GM23248 (cell line): ENCODE measurements at regions not wholly inside any gene's neighbourhood (a gene's known extent, or its start where the extent isn't known, plus 50 kb on each side); places are given as distances from the start of the nearest gene placed in this dataset.

Experiments used
- DNase-seq: peaks from one replicate; pipeline ENCODE4 v3.0.0-alpha.2; 2015
- H2AFZ ChIP-seq: fragments of 200-600 bp; sonication (generic); 2 replicates; pipeline ENCODE4 v1.6.1; 2016; ENCODE audit warnings: antibody characterized with exemption
- H3F3A ChIP-seq: fragments of 200-600 bp; sonication (generic); 2 replicates; pipeline ENCODE4 v1.6.1; 2016; ENCODE audit warnings: mild to moderate bottlenecking, antibody characterized with exemption, mixed run types; ENCODE audit not compliant: insufficient read depth
- H3K27ac ChIP-seq: fragments of 200-600 bp; sonication (generic); 2 replicates; pipeline ENCODE4 v1.5.1; 2016; ENCODE audit warnings: mild to moderate bottlenecking
- H3K27me3 ChIP-seq: fragments of 200-600 bp; sonication (generic); replicated peaks from 2 replicates; pipeline ENCODE4 v1.6.1; 2016; ENCODE audit warnings: mild to moderate bottlenecking; ENCODE audit not compliant: insufficient read depth
- H3K36me3 ChIP-seq: fragments of 200-600 bp; sonication (generic); 2 replicates; pipeline ENCODE4 v1.6.1; 2016; ENCODE audit warnings: low read depth, mild to moderate bottlenecking
- H3K4me1 ChIP-seq: fragments of 200-600 bp; sonication (generic); 2 replicates; pipeline ENCODE4 v1.6.1; 2016; ENCODE audit warnings: mild to moderate bottlenecking; ENCODE audit not compliant: insufficient read depth
- H3K4me2 ChIP-seq: fragments of 200-600 bp; sonication (generic); one replicate; pipeline ENCODE4 v1.6.1; 2016; ENCODE audit warnings: mild to moderate bottlenecking; ENCODE audit not compliant: unreplicated experiment
- H3K4me3 ChIP-seq: fragments of 200-600 bp; sonication (generic); 2 replicates; pipeline ENCODE4 v1.5.1; 2016; ENCODE audit warnings: mild to moderate bottlenecking
- H3K79me2 ChIP-seq: fragments of 200-600 bp; sonication (generic); 2 replicates; pipeline ENCODE4 v1.6.1; 2016; ENCODE audit warnings: mild to moderate bottlenecking; ENCODE audit not compliant: insufficient read depth
- H3K9ac ChIP-seq: fragments of 200-600 bp; sonication (generic); 2 replicates; pipeline ENCODE4 v1.6.1; 2016; ENCODE audit warnings: mild to moderate bottlenecking
- H3K9me2 ChIP-seq: fragments of 200-600 bp; sonication (generic); 2 replicates; pipeline ENCODE4 v1.6.1; 2016; ENCODE audit warnings: mixed run types, mild to moderate bottlenecking, moderate library complexity; ENCODE audit not compliant: insufficient read depth
- H3K9me3 ChIP-seq: fragments of 200-600 bp; sonication (generic); one replicate; pipeline ENCODE4 v1.6.1; 2017; ENCODE audit warnings: low read depth
- H4K20me1 ChIP-seq: fragments of 200-600 bp; sonication (generic); 2 replicates; pipeline ENCODE4 v1.6.0; 2016; ENCODE audit not compliant: insufficient read depth
- EZH2 ChIP-seq: fragments of 200-600 bp; sonication (generic); IDR thresholded peaks from 2 replicates; pipeline ENCODE4 v1.6.1; 2018; ENCODE audit warnings: antibody characterized with exemption, mild to moderate bottlenecking; ENCODE audit not compliant: insufficient read depth, poor library complexity, severe bottlenecking
- EZH2phosphoT487 ChIP-seq: fragments of 200-600 bp; sonication (generic); IDR thresholded peaks from 2 replicates; pipeline ENCODE4 v1.6.1; 2018; ENCODE audit warnings: antibody characterized with exemption, moderate library complexity, mild to moderate bottlenecking, low read depth; ENCODE audit not compliant: insufficient read depth
- WGBS, 2 experiments: methylation state at CpG; one replicate each; pipeline ENCODE4 v1.1.6; 2015 to 2017; ENCODE audit warnings: low lambda C conversion rate in 2 of 2, low coverage in 1 of 2; ENCODE audit errors: missing lambda C conversion rate in 2 of 2; 5-methylcytosine and 5-hydroxymethylcytosine counted together
- in situ Hi-C: fragments of 300-500 bp; cut with MboI; formaldehyde crosslinking; loops from 2 replicates; pipeline ENCODE4 v1.15.0; 2020

DNA sequence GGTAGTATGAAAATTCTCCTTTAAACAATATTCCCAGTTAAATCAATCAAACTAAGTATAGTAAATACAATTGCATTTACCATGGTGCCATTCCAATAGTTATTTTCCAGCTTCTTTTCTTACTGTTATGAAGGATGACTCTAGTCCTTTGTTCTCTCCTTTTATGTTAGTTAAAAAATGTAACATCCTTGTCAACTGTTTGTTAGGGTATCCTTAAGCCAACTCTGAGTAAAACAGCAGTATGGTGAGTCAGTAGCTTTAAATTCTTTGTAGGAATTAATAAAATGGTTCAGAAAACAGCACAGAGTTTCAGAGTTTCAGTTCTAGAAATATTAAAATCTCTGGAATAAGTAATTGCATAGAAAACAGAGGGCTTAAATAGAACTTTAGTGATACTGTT lies 384.4 kb downstream of the MTRR start:
- no peaks in the 10 kb centered on the region for H3K79me2 ChIP-seq
- no peak overlapping the region for H3K9ac ChIP-seq
- no peak for DNase-seq
- H3K36me3 ChIP-seq = no peaks in the 10 kb centered on the region
- no peak overlapping the region for H2AFZ ChIP-seq
- H3K9me2 ChIP-seq = no peaks in the 10 kb centered on the region
- no peaks in the 10 kb centered on the region for H3K4me1 ChIP-seq
- no peaks in the 10 kb centered on the region for H3K27me3 ChIP-seq
- in situ Hi-C loops = no loop called here
- TF ChIP-seq EZH2 = no peak
- no peak for TF ChIP-seq EZH2phosphoT487
- H3F3A ChIP-seq = no peaks in the 10 kb centered on the region
- no peak overlapping the region for H3K4me2 ChIP-seq
- no peaks in the 10 kb centered on the region for H4K20me1 ChIP-seq
- H3K9me3 ChIP-seq = no peaks in the 10 kb centered on the region
- H3K27ac ChIP-seq = no peak overlapping the region
- H3K4me3 ChIP-seq = no peak overlapping the region

DNA sequence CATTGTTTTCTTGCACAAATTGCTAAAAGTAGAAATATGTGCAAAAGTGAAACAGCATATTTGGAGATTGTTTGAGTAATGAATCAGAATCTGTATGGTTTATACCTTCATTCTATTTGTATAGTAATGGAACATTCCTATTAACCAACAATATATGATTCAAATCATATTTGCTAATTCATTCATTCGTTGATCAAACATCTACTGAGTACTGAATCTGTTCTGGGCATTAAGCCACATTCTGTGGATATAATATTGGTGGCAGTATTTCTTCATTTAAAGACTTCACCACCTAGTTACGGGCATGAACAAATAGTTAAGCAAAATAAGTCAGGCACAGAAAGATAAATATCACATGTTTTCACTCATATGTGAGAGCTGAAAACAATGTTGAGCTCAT lies 385.7 kb downstream of the MTRR start:
- Histone ChIP-seq H3K4me3 (no peak overlapping the region), H3K9me3 (no peaks in the 10 kb centered on the region), H2AFZ (no peak overlapping the region), H3K4me1 (no peaks in the 10 kb centered on the region), H3K4me2 (no peak overlapping the region), H3K36me3 (no peaks in the 10 kb centered on the region), H3K9me2 (no peaks in the 10 kb centered on the region), H3K9ac (no peak overlapping the region), H3K27ac (no peak overlapping the region), H3F3A (no peaks in the 10 kb centered on the region), H4K20me1 (no peaks in the 10 kb centered on the region), H3K79me2 (no peaks in the 10 kb centered on the region), H3K27me3 (no peaks in the 10 kb centered on the region)
- no peak for DNase-seq
- TF ChIP-seq EZH2 (no peak), EZH2phosphoT487 (no peak)
- WGBS, 2 experiments = 2 to 4% methylated on average over 2 of the region's 2 CpGs
- in situ Hi-C loops = no loop called here

DNA sequence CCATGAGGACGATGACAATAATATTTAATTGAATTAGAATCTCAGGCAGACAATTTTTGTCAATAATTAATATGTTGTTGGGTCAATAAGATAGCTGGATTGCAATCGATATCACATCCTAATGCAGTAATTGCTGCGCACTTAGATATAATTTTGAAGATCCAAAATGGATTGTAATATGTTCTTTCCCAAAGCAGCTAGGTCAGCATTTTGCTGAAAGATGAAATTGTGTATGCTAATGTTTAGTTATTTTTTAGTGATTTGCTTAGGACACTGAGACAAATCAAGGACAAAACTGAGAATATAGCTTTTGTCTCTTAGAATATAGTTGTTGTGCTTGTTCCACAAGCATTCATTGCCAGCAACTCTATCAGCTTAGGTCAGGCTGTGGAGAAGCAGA lies 389.9 kb downstream of the MTRR start:
- Histone ChIP-seq H3K27me3 (no peaks in the 10 kb centered on the region), H3K9ac (no peak overlapping the region), H3K79me2 (no peaks in the 10 kb centered on the region), H3K9me3 (no peaks in the 10 kb centered on the region), H3K4me1 (no peaks in the 10 kb centered on the region), H3K9me2 (no peaks in the 10 kb centered on the region), H4K20me1 (no peaks in the 10 kb centered on the region), H3K4me3 (no peak overlapping the region), H3K4me2 (no peak overlapping the region), H3K36me3 (no peaks in the 10 kb centered on the region), H3F3A (no peaks in the 10 kb centered on the region), H2AFZ (no peak overlapping the region), H3K27ac (no peak overlapping the region)
- TF ChIP-seq EZH2 (no peak), EZH2phosphoT487 (no peak)
- 29 to 34% methylated on average over 3 of the region's 3 CpGs for WGBS, 2 experiments
- DNase-seq = no peak
- in situ Hi-C loops = no loop called here

DNA sequence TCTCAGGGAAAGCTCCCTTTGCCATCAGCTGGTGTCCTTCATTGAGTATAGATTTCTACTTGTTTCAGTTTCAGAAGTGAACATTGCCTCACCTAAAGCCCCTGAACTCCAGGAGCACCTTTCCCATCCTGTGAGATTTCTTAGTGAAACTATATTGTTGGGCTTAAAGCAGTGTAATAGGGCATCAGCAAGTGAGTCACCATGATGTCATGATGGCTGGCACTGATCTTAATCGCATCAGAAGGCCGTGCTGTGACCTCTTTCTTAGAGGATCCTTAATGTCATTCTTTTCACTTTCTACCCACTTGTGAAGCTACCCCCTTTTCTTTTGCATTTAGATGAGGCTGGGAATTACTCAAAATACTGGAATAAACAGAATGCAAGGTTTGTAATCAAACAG lies 401.3 kb downstream of the MTRR start:
- no peak overlapping the region for H3K27ac ChIP-seq
- H3K4me2 ChIP-seq = no peak overlapping the region
- H2AFZ ChIP-seq = no peak overlapping the region
- no peaks in the 10 kb centered on the region for H3K4me1 ChIP-seq
- no peaks in the 10 kb centered on the region for H3F3A ChIP-seq
- in situ Hi-C loops = no loop called here
- H3K9me3 ChIP-seq = no peaks in the 10 kb centered on the region
- TF ChIP-seq EZH2phosphoT487 (no peak), EZH2 (no peak)
- no peaks in the 10 kb centered on the region for H3K9me2 ChIP-seq
- peak; percentile 13 for DNase-seq
- H4K20me1 ChIP-seq = no peaks in the 10 kb centered on the region
- no peak overlapping the region for H3K9ac ChIP-seq
- no peaks in the 10 kb centered on the region for H3K79me2 ChIP-seq
- no peak overlapping the region for H3K4me3 ChIP-seq
- WGBS, 2 experiments = 31 to 61% methylated on average over 2 of the region's 2 CpGs
- no peaks in the 10 kb centered on the region for H3K27me3 ChIP-seq
- no peaks in the 10 kb centered on the region for H3K36me3 ChIP-seq

DNA sequence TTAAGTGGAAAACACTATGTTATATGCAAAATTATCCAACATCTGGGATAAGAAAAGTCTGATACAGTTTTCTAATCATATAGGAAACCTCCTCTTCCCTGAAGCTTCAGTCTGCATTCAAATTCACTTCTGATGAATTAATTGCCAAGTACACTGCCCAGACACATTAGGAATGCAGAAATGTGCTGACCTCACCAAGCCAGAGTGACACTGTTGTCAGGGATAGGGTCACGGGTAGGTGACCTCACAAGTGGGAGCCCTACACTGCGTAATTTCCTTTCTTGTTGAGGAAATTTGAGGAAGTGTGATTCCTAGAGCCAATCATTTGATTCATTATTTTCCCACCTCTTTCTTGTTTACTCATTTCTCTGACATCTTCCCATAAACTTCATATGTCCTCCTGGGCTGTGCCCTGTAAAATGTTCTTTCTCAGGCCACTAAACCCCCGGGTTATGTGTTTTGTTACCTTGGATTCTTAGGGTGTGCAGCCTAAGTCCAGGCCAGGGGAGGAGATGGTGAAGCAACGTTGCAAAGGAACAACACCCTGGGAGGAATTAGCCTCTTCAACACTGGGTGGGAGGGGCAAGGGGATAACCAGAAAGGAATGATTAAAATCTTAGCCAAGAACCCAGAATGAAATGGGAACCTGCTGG lies 411.9 kb downstream of the MTRR start:
- H2AFZ ChIP-seq = no peak overlapping the region
- no peaks in the 10 kb centered on the region for H3K36me3 ChIP-seq
- no peak for TF ChIP-seq EZH2
- TF ChIP-seq EZH2phosphoT487 = no peak
- no peak overlapping the region for H3K9ac ChIP-seq
- no peaks in the 10 kb centered on the region for H4K20me1 ChIP-seq
- H3K9me2 ChIP-seq = no peaks in the 10 kb centered on the region
- H3F3A ChIP-seq = no peaks in the 10 kb centered on the region
- no peak overlapping the region for H3K27ac ChIP-seq
- in situ Hi-C loops = no loop called here
- no peaks in the 10 kb centered on the region for H3K9me3 ChIP-seq
- WGBS, 2 experiments = 7 to 8% methylated on average over 4 of the region's 4 CpGs
- no peaks in the 10 kb centered on the region for H3K79me2 ChIP-seq
- DNase-seq = no peak
- H3K4me2 ChIP-seq = no peak overlapping the region
- no peaks in the 10 kb centered on the region for H3K27me3 ChIP-seq
- H3K4me1 ChIP-seq = no peaks in the 10 kb centered on the region
- H3K4me3 ChIP-seq = no peak overlapping the region
